Calu3 (cell line): ENCODE measurements at regions not wholly inside any gene's neighbourhood (a gene's known extent, or its start where the extent isn't known, plus 50 kb on each side); places are given as distances from the start of the nearest gene placed in this dataset.

Source experiments
- BruUV-seq: library from RNA; stranded (reverse); fragments of 400-500 nt; replicated peaks from 2 replicates; lab custom pipeline; 2021; lab: Mats Ljungman, UMichigan
- CTCF ChIA-PET: fragments of 300-600 bp; sonication (Branson Sonifier 250); formaldehyde crosslinking; loops from one replicate; lab custom pipeline; 2022; ENCODE audit warnings: antibody characterized with exemption; lab: Charles Lee
- DNase-seq: peaks from one replicate; pipeline ENCODE4 v3.0.0; 2022
- H3K27ac Mint-ChIP-seq: one replicate; pipeline ENCODE4 v1.8.0; 2022; ENCODE audit warnings: mixed read lengths; ENCODE audit not compliant: unreplicated experiment
- H3K27me3 Mint-ChIP-seq: one replicate; pipeline ENCODE4 v1.8.0; 2022; ENCODE audit warnings: mixed read lengths; ENCODE audit not compliant: unreplicated experiment
- H3K36me3 Mint-ChIP-seq: one replicate; pipeline ENCODE4 v1.8.0; 2022; ENCODE audit warnings: mild to moderate bottlenecking, moderate library complexity, mixed read lengths; ENCODE audit not compliant: insufficient read depth, unreplicated experiment
- H3K4me1 Mint-ChIP-seq: one replicate; pipeline ENCODE4 v1.8.0; 2022; ENCODE audit warnings: mild to moderate bottlenecking, low read depth, mixed read lengths; ENCODE audit not compliant: unreplicated experiment
- H3K4me3 Mint-ChIP-seq: one replicate; pipeline ENCODE4 v1.8.0; 2022; ENCODE audit warnings: mild to moderate bottlenecking, low read depth, moderate library complexity, mixed read lengths; ENCODE audit not compliant: unreplicated experiment
- H3K9me3 Mint-ChIP-seq: one replicate; pipeline ENCODE4 v1.8.0; 2022; ENCODE audit warnings: low read depth, mixed read lengths; ENCODE audit not compliant: unreplicated experiment
- intact Hi-C: fragments of 100-400 bp; cut with micrococcal nuclease; formaldehyde crosslinking; loops from one replicate; pipeline ENCODE4 v1.10.0; 2022; ENCODE audit not compliant: unreplicated experiment
- TF ChIP-seq, protein P1 (sequence below): fragments of 200-600 bp; IDR thresholded peaks from one replicate; pipeline ENCODE4 v1.8.0; 2022; ENCODE audit warnings: antibody characterized with exemption; ENCODE audit not compliant: unreplicated experiment

DNA sequence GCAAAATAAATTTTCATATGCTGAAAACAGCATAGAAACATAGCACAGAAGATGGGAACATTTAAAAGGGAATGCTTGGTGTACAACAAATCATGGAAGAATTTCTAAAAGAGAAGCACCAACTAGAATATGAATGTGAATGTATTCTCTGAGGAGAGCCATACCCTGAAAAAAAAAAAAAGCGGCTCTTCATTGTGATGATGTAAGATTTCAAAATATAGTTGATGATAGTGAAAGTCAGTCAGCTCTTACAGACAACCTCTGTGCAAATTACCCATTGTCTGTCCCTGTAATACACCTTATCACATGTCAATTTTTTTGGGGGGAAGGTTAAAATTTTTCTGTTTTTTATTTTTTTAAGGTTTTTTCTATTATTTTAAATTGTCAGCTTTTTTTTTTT lies 58.6 kb upstream of the PTCHD4 start:
- no peaks in the 10 kb centered on the region for H3K36me3 Mint-ChIP-seq
- CTCF ChIA-PET = no interaction called here
- intact Hi-C loops = no loop called here
- H3K27ac Mint-ChIP-seq = no peak overlapping the region
- H3K9me3 Mint-ChIP-seq = no peaks in the 10 kb centered on the region
- no peaks in the 10 kb centered on the region for H3K4me1 Mint-ChIP-seq
- TF ChIP-seq, protein P1, sequence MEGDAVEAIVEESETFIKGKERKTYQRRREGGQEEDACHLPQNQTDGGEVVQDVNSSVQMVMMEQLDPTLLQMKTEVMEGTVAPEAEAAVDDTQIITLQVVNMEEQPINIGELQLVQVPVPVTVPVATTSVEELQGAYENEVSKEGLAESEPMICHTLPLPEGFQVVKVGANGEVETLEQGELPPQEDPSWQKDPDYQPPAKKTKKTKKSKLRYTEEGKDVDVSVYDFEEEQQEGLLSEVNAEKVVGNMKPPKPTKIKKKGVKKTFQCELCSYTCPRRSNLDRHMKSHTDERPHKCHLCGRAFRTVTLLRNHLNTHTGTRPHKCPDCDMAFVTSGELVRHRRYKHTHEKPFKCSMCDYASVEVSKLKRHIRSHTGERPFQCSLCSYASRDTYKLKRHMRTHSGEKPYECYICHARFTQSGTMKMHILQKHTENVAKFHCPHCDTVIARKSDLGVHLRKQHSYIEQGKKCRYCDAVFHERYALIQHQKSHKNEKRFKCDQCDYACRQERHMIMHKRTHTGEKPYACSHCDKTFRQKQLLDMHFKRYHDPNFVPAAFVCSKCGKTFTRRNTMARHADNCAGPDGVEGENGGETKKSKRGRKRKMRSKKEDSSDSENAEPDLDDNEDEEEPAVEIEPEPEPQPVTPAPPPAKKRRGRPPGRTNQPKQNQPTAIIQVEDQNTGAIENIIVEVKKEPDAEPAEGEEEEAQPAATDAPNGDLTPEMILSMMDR = no peak
- no peaks in the 10 kb centered on the region for H3K27me3 Mint-ChIP-seq
- no peak overlapping the region for H3K4me3 Mint-ChIP-seq
- DNase-seq = no peak
- BruUV-seq = no TSS peak
